GM12878 (cell line): ENCODE measurements at regions not wholly inside any gene's neighbourhood (a gene's known extent, or its start where the extent isn't known, plus 50 kb on each side); places are given as distances from the start of the nearest gene placed in this dataset.

Experiments used
- ATAC-seq: fragments of 200-7000 bp; cut with Tn5 transposase; 3 replicates; pipeline ENCODE4 v1.9.1; 2020; ENCODE audit warnings: mild to moderate bottlenecking, moderate library complexity
- BruUV-seq: library from RNA; stranded (reverse); fragments of 400-500 nt; replicated peaks from 2 replicates; lab custom pipeline; 2021; lab: Mats Ljungman, UMichigan
- CTCF ChIA-PET: fragments of 300-600 bp; sonication (Branson Sonifier 250); formaldehyde crosslinking; extraction: SDS; loops from one replicate; lab custom pipeline; 2021; ENCODE audit warnings: inconsistent platforms; lab: Yijun Ruan, JAX
- POLR2A ChIA-PET: fragments of 350-600 bp; formaldehyde crosslinking; extraction: SDS; loops from one replicate; lab custom pipeline; 2021; ENCODE audit warnings: inconsistent platforms; lab: Charles Lee
- RAD21 ChIA-PET: fragments of 300-600 bp; sonication (Branson Sonifier 250); formaldehyde crosslinking; loops from one replicate; lab custom pipeline; 2023; ENCODE audit warnings: antibody characterized with exemption; ENCODE audit not compliant: unreplicated experiment; lab: Charles Lee
- SMC1A ChIA-PET: fragments of 300-600 bp; sonication (Branson Sonifier 250); formaldehyde crosslinking; loops from one replicate; lab custom pipeline; 2023; ENCODE audit not compliant: unreplicated experiment, uncharacterized antibody; lab: Charles Lee
- DNase-seq: peaks from one replicate; pipeline ENCODE4 v3.0.0-alpha.2; 2011; ENCODE audit warnings: low read depth, low spot score
- FAIRE-seq: peaks from 3 replicates; lab custom pipeline; 2011; peaks lifted over from hg19 to GRCh38; lab: Jason Lieb, UNC
- H2AFZ ChIP-seq: 2 replicates; pipeline ENCODE4 v1.6.0; 2011; ENCODE audit warnings: low read depth, low read length, control low read depth; ENCODE audit not compliant: control insufficient read depth
- H3K27ac ChIP-seq: 2 replicates; pipeline ENCODE4 v1.5.1; 2011; ENCODE audit warnings: control low read depth; ENCODE audit not compliant: control insufficient read depth, insufficient read depth
- H3K27me3 ChIP-seq, 2 experiments: replicated peaks in 1 of 2; 2 replicates each; pipeline versions ENCODE4 v1.6.0 to v1.6.1; 2011; ENCODE audit warnings: low read length in 1 of 2; ENCODE audit not compliant: control insufficient read depth in 2 of 2, insufficient read depth in 2 of 2
- H3K36me3 ChIP-seq, 2 experiments: 2 replicates each; pipeline ENCODE4 v1.5.1; 2011; ENCODE audit warnings: low read length in 1 of 2; ENCODE audit not compliant: control insufficient read depth in 2 of 2, insufficient read depth in 2 of 2
- H3K4me1 ChIP-seq: 2 replicates; pipeline ENCODE4 v1.6.1; 2011; ENCODE audit warnings: mild to moderate bottlenecking, low read length, moderate library complexity, mixed read lengths; ENCODE audit not compliant: control insufficient read depth, insufficient read depth
- H3K4me2 ChIP-seq: 2 replicates; pipeline ENCODE4 v1.6.0; 2011; ENCODE audit warnings: control low read depth; ENCODE audit not compliant: control insufficient read depth, insufficient read depth
- H3K4me3 ChIP-seq: fragments of 200-600 bp; sonication (generic); 2 replicates; pipeline ENCODE4 v1.5.1; 2016
- H3K79me2 ChIP-seq: 2 replicates; pipeline ENCODE4 v1.6.0; 2011; ENCODE audit warnings: low read length; ENCODE audit not compliant: control insufficient read depth, insufficient read depth
- H3K9ac ChIP-seq: 2 replicates; pipeline ENCODE4 v1.8.0; 2011; ENCODE audit warnings: low read length, control low read depth, mixed read lengths; ENCODE audit not compliant: control insufficient read depth, insufficient read depth
- H3K9me3 ChIP-seq: replicated peaks from 3 replicates; pipeline ENCODE4 v1.5.1; 2011; ENCODE audit warnings: mild to moderate bottlenecking, low read length; ENCODE audit not compliant: control insufficient read depth, insufficient read depth
- H4K20me1 ChIP-seq: 2 replicates; pipeline ENCODE4 v1.6.0; 2011; ENCODE audit not compliant: control insufficient read depth, insufficient read depth
- CREM ChIP-seq: IDR thresholded peaks from 2 replicates; pipeline ENCODE4 v1.6.1; 2014; ENCODE audit warnings: antibody characterized with exemption, low read depth
- GABPA ChIP-seq: IDR thresholded peaks from 2 replicates; pipeline ENCODE4 v1.6.1; 2014; ENCODE audit warnings: antibody characterized with exemption, low read depth, mild to moderate bottlenecking, inconsistent platforms
- POLR2A ChIP-seq: IDR thresholded peaks from 2 replicates; pipeline ENCODE4 v1.6.1; 2011; ENCODE audit warnings: low read depth, mild to moderate bottlenecking, low read length
- SMC3 ChIP-seq: IDR thresholded peaks from 2 replicates; pipeline ENCODE4 v1.6.1; 2011; ENCODE audit warnings: low read length, improper control_type of control experiment, borderline replicate concordance
- WGBS: methylation state at CpG from one replicate; pipeline ENCODE4 v1.1.6; 2016; ENCODE audit warnings: low lambda C conversion rate; ENCODE audit not compliant: insufficient replicate concordance, insufficient coverage; ENCODE audit errors: missing lambda C conversion rate; 5-methylcytosine and 5-hydroxymethylcytosine counted together
- in situ Hi-C: fragments of 300-500 bp; cut with MboI; formaldehyde crosslinking; loops from 9 replicates; pipeline ENCODE4 v1.14.3; 2018; ENCODE audit warnings: mixed read lengths
- intact Hi-C: fragments of 100-400 bp; cut with micrococcal nuclease; formaldehyde crosslinking; loops from one replicate; pipeline ENCODE4 v1.14.2; 2022; ENCODE audit not compliant: unreplicated experiment
- TF ChIP-seq, protein P1 (sequence below): fragments of 450-650 bp; IDR thresholded peaks from 2 replicates; pipeline ENCODE4 v1.6.1; 2017; ENCODE audit warnings: mild to moderate bottlenecking, moderate library complexity
- TF ChIP-seq, protein P2 (sequence below): IDR thresholded peaks from 2 replicates; pipeline ENCODE4 v1.6.1; 2012; ENCODE audit warnings: low read depth, low read length, improper control_type of control experiment

DNA sequence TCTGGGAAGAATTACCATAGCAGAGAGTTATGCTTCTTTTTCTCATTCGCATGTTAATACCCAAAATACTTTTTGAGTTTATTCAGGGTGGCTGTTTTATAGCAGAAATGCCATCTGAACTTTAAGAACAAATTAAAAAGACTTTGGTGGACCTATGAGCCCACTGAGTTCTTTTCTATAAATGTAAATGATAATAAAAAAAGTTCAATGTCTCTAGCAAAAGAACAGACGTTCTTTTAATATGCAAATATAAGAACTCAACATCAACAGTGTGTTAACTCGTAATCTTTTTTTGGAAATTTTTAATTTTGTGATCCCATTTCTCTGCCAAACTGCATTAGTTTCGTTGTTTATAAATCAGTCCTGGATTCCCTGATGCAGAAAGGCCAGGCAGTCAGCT, 1283.0 kb upstream of the NUDT12 start:
- Histone ChIP-seq H3K4me3 (no peak overlapping the region), H3K79me2 (no peaks in the 10 kb centered on the region), H3K9ac (no peak overlapping the region), H3K27ac (no peak overlapping the region), H3K9me3 (no peaks in the 10 kb centered on the region)
- 1% methylated on average over 4 of the region's 4 CpGs for WGBS
- no TSS peak for BruUV-seq
- CTCF ChIA-PET, result no interaction called here
- FAIRE-seq (no peak), DNase-seq (no peak)
- TF ChIP-seq, protein P1, sequence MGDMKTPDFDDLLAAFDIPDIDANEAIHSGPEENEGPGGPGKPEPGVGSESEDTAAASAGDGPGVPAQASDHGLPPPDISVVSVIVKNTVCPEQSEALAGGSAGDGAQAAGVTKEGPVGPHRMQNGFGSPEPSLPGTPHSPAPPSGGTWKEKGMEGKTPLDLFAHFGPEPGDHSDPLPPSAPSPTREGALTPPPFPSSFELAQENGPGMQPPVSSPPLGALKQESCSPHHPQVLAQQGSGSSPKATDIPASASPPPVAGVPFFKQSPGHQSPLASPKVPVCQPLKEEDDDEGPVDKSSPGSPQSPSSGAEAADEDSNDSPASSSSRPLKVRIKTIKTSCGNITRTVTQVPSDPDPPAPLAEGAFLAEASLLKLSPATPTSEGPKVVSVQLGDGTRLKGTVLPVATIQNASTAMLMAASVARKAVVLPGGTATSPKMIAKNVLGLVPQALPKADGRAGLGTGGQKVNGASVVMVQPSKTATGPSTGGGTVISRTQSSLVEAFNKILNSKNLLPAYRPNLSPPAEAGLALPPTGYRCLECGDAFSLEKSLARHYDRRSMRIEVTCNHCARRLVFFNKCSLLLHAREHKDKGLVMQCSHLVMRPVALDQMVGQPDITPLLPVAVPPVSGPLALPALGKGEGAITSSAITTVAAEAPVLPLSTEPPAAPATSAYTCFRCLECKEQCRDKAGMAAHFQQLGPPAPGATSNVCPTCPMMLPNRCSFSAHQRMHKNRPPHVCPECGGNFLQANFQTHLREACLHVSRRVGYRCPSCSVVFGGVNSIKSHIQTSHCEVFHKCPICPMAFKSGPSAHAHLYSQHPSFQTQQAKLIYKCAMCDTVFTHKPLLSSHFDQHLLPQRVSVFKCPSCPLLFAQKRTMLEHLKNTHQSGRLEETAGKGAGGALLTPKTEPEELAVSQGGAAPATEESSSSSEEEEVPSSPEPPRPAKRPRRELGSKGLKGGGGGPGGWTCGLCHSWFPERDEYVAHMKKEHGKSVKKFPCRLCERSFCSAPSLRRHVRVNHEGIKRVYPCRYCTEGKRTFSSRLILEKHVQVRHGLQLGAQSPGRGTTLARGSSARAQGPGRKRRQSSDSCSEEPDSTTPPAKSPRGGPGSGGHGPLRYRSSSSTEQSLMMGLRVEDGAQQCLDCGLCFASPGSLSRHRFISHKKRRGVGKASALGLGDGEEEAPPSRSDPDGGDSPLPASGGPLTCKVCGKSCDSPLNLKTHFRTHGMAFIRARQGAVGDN, result no peak
- TF ChIP-seq POLR2A (no peak), CREM (no peak), GABPA (no peak), SMC3 (no peak)
- TF ChIP-seq, protein P2, sequence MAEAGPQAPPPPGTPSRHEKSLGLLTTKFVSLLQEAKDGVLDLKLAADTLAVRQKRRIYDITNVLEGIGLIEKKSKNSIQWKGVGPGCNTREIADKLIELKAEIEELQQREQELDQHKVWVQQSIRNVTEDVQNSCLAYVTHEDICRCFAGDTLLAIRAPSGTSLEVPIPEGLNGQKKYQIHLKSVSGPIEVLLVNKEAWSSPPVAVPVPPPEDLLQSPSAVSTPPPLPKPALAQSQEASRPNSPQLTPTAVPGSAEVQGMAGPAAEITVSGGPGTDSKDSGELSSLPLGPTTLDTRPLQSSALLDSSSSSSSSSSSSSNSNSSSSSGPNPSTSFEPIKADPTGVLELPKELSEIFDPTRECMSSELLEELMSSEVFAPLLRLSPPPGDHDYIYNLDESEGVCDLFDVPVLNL, result no peak
- TF ChIP-seq, all 136 proteins: peak for 0
- Histone ChIP-seq H3K27me3 (no peaks in the 10 kb centered on the region), H3K4me2 (no peak overlapping the region), H4K20me1 (no peaks in the 10 kb centered on the region), H2AFZ (no peak overlapping the region), H3K36me3 (no peaks in the 10 kb centered on the region), H3K4me1 (no peaks in the 10 kb centered on the region)
- intact Hi-C loops (no loop called here), in situ Hi-C loops (no loop called here)
- ChIA-PET RAD21 (no interaction called here), SMC1A (interaction anchor here (0.6 kb wide), 1 partner anchor 1371 kb away, joined by 3 read pairs; no protein-coding TSS in a partner anchor), POLR2A (no interaction called here)
- no peak for ATAC-seq
